Retinal pigment epithelial cell (primary cell): ENCODE measurements at regions not wholly inside any gene's neighbourhood (a gene's known extent, or its start where the extent isn't known, plus 50 kb on each side); places are given as distances from the start of the nearest gene placed in this dataset.

Experiments
- DNase-seq: peaks from one replicate; pipeline ENCODE4 v3.0.0-alpha.2; 2010; ENCODE audit warnings: low read depth
- H3K4me3 ChIP-seq: 2 replicates; pipeline ENCODE4 v1.5.1; 2011; ENCODE audit warnings: mild to moderate bottlenecking, low read length, control low read depth, moderate library complexity
- TF ChIP-seq, protein P1 (sequence below): conservative IDR thresholded peaks from 2 replicates; pipeline ENCODE4 v1.5.1; 2011; ENCODE audit warnings: low read depth, low read length, control low read depth, inconsistent platforms

DNA sequence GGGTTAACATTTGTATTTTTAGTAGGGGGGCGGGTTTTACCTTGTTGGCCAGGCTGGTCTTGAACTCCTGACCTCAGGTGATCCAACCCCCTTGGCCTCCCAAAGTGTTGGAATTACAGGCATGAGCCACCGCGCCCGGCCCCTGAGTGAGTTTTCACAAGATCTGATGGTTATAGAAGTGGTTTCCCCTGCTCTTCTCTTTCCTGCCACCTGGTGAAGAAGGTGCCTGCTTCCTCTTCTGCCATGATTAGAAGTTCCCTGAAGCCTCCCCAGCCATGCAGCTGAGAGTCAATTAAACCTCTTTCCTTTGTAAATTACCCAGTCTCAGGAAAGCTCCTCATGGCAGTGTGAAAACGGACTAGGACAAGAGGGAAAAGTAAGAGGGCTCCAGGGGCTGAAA is 259.1 kb upstream of the PLET1 start:
- TF ChIP-seq, protein P1, sequence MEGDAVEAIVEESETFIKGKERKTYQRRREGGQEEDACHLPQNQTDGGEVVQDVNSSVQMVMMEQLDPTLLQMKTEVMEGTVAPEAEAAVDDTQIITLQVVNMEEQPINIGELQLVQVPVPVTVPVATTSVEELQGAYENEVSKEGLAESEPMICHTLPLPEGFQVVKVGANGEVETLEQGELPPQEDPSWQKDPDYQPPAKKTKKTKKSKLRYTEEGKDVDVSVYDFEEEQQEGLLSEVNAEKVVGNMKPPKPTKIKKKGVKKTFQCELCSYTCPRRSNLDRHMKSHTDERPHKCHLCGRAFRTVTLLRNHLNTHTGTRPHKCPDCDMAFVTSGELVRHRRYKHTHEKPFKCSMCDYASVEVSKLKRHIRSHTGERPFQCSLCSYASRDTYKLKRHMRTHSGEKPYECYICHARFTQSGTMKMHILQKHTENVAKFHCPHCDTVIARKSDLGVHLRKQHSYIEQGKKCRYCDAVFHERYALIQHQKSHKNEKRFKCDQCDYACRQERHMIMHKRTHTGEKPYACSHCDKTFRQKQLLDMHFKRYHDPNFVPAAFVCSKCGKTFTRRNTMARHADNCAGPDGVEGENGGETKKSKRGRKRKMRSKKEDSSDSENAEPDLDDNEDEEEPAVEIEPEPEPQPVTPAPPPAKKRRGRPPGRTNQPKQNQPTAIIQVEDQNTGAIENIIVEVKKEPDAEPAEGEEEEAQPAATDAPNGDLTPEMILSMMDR: no peak
- no peak for DNase-seq
- no peak overlapping the region for H3K4me3 ChIP-seq

DNA sequence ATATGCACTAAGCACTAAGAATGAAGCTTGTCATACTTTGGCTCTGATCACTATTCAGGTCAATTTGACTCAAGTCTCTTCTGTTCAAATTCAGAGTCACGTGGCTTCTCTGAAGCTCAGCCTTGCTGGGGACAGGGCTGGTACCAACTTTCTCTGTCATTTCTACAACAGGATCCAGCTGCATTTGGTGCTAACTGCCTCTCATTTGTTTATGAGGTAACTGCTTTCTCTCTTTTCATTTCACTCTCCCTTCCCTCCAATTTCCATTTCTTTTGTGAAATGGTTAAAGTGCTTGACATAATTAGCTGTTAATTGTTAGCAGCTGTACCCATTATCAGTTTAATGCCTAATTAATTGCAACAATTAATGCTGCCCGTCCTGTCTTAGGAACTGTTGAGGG is 259.7 kb upstream of the PLET1 start:
- no peak for DNase-seq
- no peak overlapping the region for H3K4me3 ChIP-seq
- TF ChIP-seq, protein P1: no peak

DNA sequence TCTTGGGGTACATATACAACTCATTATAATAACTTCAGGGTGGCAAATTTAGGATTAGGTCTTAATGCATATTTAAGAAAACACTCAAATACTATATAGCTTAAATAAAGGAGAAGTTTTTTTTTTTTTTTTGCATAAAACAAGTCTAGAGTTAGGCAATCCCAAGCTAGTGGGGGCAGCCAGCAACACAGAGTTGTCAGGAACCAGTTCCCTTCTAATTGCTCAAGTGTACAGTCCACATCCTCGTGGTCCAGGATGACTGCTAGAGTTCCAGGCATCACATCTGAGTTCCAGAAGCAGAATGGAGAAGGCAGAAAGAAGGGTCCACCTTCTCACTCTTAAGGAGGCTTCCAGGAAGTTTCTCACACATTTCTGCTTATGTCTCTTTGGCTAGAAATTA is 261.9 kb upstream of the PLET1 start:
- TF ChIP-seq, protein P1: no peak
- H3K4me3 ChIP-seq: no peak overlapping the region
- no peak for DNase-seq

DNA sequence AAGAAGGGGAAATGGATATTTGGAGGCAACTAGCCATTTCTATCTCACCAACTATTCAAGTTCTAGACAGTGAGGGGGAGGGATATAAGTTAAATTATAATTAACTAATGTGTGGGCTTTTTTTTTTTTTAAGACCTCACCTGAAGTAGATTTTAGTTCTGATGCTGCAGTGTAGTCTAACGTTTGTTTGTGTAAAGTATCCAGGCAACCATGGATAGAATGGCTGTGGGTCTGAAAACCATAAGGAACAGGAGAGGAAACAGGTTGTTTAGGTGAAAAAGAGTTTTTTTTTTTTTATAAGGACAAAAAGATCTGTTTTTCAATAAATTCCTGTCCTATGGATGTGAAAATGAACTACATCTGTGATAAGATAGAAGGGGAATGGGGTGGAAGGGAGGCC is 262.4 kb upstream of the PLET1 start:
- H3K4me3 ChIP-seq: no peak overlapping the region
- TF ChIP-seq, protein P1: no peak
- no peak for DNase-seq

DNA sequence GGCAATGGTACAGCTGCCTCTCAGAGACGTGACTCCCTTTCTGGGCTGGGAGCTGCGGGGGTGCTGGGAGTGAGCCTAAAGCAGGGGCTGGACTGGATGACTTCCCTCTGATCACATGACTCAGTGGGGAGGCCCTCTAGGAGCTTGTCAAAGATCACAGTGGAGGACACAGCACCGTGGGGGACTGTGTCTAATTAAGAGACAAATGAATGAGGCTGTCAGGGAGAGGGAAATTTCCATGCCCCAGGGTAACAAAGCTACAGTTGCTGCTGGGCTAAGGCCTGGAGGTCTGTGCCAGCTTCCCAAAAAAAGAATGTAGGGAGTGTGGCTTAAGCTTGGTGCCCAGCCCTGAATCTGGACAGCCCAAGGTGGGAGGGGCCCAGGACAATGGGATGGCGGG is 262.8 kb upstream of the PLET1 start:
- no peak overlapping the region for H3K4me3 ChIP-seq
- TF ChIP-seq, protein P1: no peak
- no peak for DNase-seq

DNA sequence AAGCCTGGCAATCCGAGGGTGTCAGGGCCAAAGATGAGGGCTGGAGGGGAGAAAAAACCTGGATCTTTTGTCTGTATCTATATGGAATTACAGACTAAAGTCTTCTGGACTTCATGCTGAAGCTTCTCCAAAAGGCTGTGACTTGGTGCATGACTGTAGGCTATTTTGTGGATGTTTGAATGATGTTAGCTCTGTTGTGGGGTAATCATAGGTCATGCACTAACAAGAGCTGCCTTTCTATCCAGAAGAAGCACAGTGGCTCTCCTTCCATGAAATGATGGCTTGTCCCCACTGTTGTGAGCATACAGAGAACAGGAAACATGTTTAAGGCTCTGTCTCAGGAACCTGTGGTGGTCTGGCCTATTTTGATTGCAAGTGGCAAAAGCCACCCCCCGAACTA is 263.3 kb upstream of the PLET1 start:
- H3K4me3 ChIP-seq: no peak overlapping the region
- DNase-seq: no peak
- TF ChIP-seq, protein P1: no peak

DNA sequence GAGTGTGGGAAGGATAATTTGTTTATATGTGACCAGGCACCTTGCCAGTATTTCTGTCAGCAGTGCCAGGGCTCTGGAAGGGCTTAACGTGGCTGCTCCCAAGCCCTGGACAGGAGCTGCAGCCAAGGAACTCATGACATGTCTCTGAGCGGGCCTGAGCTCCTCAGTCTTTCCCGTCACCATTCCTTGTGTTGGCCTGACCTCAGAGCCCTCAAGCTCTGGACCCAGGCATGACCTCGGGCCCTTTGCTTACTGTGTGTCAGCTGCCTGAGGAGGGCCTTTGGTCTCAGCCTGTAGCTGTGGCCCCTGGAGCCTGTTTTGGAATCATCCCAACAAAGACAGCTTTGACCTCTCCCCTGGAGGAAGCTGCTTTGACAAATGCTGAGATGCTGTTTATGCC is 264.1 kb upstream of the PLET1 start:
- peak; percentile 36 for DNase-seq
- TF ChIP-seq, protein P1: no peak
- no peak overlapping the region for H3K4me3 ChIP-seq
